Medulla oblongata (tissue), 1 donor: ENCODE measurements at regions not wholly inside any gene's neighbourhood (a gene's known extent, or its start where the extent isn't known, plus 50 kb on each side); places are given as distances from the start of the nearest gene placed in this dataset.
"Not testable (repeated sequence)": the region's sequence is repeated elsewhere in the genome, so short reads cannot be mapped to it uniquely, and the experiment has no call there.

Source experiments
- DNase-seq: peaks from one replicate; pipeline ENCODE4 v3.0.0-alpha.2; 2015; ENCODE audit errors: extremely low spot score

GRCh38 chr5:87105577-87105976 is 162.1 kb upstream of the RASA1 start:
- no peak for DNase-seq

- DNase-seq: no peak
Observed at GRCh38 chr5:87109746-87110145, 157.9 kb upstream of the RASA1 start.

GRCh38 chr5:87110721-87111120 is 157.0 kb upstream of the RASA1 start:
- DNase-seq: no peak

- DNase-seq: no peak
Observed at GRCh38 chr5:87113861-87114260, 153.8 kb upstream of the RASA1 start.

GRCh38 chr5:87114631-87115030 is 153.1 kb upstream of the RASA1 start:
- no peak for DNase-seq

GRCh38 chr5:87115839-87116364 is 151.8 kb upstream of the RASA1 start:
- no peak for DNase-seq

- no peak for DNase-seq
Observed at GRCh38 chr5:87116825-87117512, 150.7 kb upstream of the RASA1 start.

GRCh38 chr5:87119588-87119987 is 148.1 kb upstream of the RASA1 start:
- no peak for DNase-seq

- no peak for DNase-seq
Observed at GRCh38 chr5:87120518-87121303, 147.0 kb upstream of the RASA1 start.

GRCh38 chr5:87121304-87122150 is 146.2 kb upstream of the RASA1 start:
- peak; percentile 50 for DNase-seq

GRCh38 chr5:87122151-87122977 is 145.3 kb upstream of the RASA1 start:
- peak; percentile 37 for DNase-seq

- DNase-seq: no peak
Observed at GRCh38 chr5:87125766-87126165, 141.9 kb upstream of the RASA1 start.

GRCh38 chr5:87126869-87127268 is 140.8 kb upstream of the RASA1 start:
- no peak for DNase-seq

- no peak for DNase-seq
Observed at GRCh38 chr5:87127426-87127825, 140.3 kb upstream of the RASA1 start.

GRCh38 chr5:87127956-87128687 is 139.6 kb upstream of the RASA1 start:
- no peak for DNase-seq

- no peak for DNase-seq
Observed at GRCh38 chr5:87129046-87129445, 138.6 kb upstream of the RASA1 start.

- no peak for DNase-seq
Observed at GRCh38 chr5:87132696-87133095, 135.0 kb upstream of the RASA1 start.

- not testable (repeated sequence) for DNase-seq
Observed at GRCh38 chr5:87134513-87134912, 133.2 kb upstream of the RASA1 start.

GRCh38 chr5:87136096-87136495 is 131.6 kb upstream of the RASA1 start:
- no peak for DNase-seq

GRCh38 chr5:87136733-87137132 is 130.9 kb upstream of the RASA1 start:
- no peak for DNase-seq

GRCh38 chr5:87137283-87137682 is 130.4 kb upstream of the RASA1 start:
- peak; percentile 34 for DNase-seq
